ENCODE measurements at regions not wholly inside any gene's neighbourhood (a gene's known extent, or its start where the extent isn't known, plus 50 kb on each side); places are given as distances from the start of the nearest gene placed in this dataset.

- DNase-seq (ENCODE audit: extremely low spot score, unreplicated experiment) = no peak
- Mint-ChIP-seq H3K4me1 (ENCODE audit: unreplicated experiment) (no peaks in the 10 kb centered on the region), H3K36me3 (ENCODE audit: unreplicated experiment) (no peaks in the 10 kb centered on the region), H3K27me3 (ENCODE audit: unreplicated experiment) (peaks cover 2% of the 10 kb centered on the region), H3K27ac (ENCODE audit: unreplicated experiment) (no peak overlapping the region), H3K9me3 (ENCODE audit: unreplicated experiment) (peaks cover under 1% of the 10 kb centered on the region), H3K4me3 (ENCODE audit: unreplicated experiment) (no peak overlapping the region)
- TF ChIP-seq CTCF (IDR thresholded peaks at IDR 0.05) = no peak
Observed at GRCh38 chr2:198591586-198591985, 787.2 kb downstream of the PLCL1 start.

GRCh38 chr2:198587741-198588140 lies 783.3 kb downstream of the PLCL1 start:
- Mint-ChIP-seq H3K27ac (ENCODE audit: unreplicated experiment) (no peak overlapping the region), H3K4me1 (ENCODE audit: unreplicated experiment) (no peaks in the 10 kb centered on the region), H3K27me3 (ENCODE audit: unreplicated experiment) (peaks cover 2% of the 10 kb centered on the region), H3K4me3 (ENCODE audit: unreplicated experiment) (no peak overlapping the region), H3K9me3 (ENCODE audit: unreplicated experiment) (peaks cover 4% of the 10 kb centered on the region), H3K36me3 (ENCODE audit: unreplicated experiment) (no peaks in the 10 kb centered on the region)
- DNase-seq (ENCODE audit: extremely low spot score, unreplicated experiment) = no peak
- TF ChIP-seq CTCF (IDR thresholded peaks at IDR 0.05) = no peak

GRCh38 chr2:198587240-198587639 lies 782.8 kb downstream of the PLCL1 start:
- H3K27ac Mint-ChIP-seq (ENCODE audit: unreplicated experiment) = no peak overlapping the region
- no peaks in the 10 kb centered on the region for H3K36me3 Mint-ChIP-seq (ENCODE audit: unreplicated experiment)
- H3K4me3 Mint-ChIP-seq (ENCODE audit: unreplicated experiment) = no peak overlapping the region
- no peaks in the 10 kb centered on the region for H3K4me1 Mint-ChIP-seq (ENCODE audit: unreplicated experiment)
- peaks cover 2% of the 10 kb centered on the region for H3K27me3 Mint-ChIP-seq (ENCODE audit: unreplicated experiment)
- no peak for TF ChIP-seq CTCF (IDR thresholded peaks at IDR 0.05)
- DNase-seq (ENCODE audit: extremely low spot score, unreplicated experiment) = no peak
- peaks cover 4% of the 10 kb centered on the region for H3K9me3 Mint-ChIP-seq (ENCODE audit: unreplicated experiment)

- no peaks in the 10 kb centered on the region for H3K4me1 Mint-ChIP-seq (ENCODE audit: unreplicated experiment)
- no peak for DNase-seq (ENCODE audit: extremely low spot score, unreplicated experiment)
- peaks cover 12% of the 10 kb centered on the region for H3K9me3 Mint-ChIP-seq (ENCODE audit: unreplicated experiment)
- no peak overlapping the region for H3K27ac Mint-ChIP-seq (ENCODE audit: unreplicated experiment)
- no peaks in the 10 kb centered on the region for H3K36me3 Mint-ChIP-seq (ENCODE audit: unreplicated experiment)
- H3K4me3 Mint-ChIP-seq (ENCODE audit: unreplicated experiment) = no peak overlapping the region
- no peaks in the 10 kb centered on the region for H3K27me3 Mint-ChIP-seq (ENCODE audit: unreplicated experiment)
- TF ChIP-seq CTCF (IDR thresholded peaks at IDR 0.05) = no peak
Observed at GRCh38 chr2:198571393-198571792, 767.0 kb downstream of the PLCL1 start.

- no peak for DNase-seq (ENCODE audit: extremely low spot score, unreplicated experiment)
- Mint-ChIP-seq H3K4me3 (ENCODE audit: unreplicated experiment) (no peak overlapping the region), H3K9me3 (ENCODE audit: unreplicated experiment) (peaks cover 25% of the 10 kb centered on the region), H3K27me3 (ENCODE audit: unreplicated experiment) (no peaks in the 10 kb centered on the region), H3K4me1 (ENCODE audit: unreplicated experiment) (no peaks in the 10 kb centered on the region), H3K36me3 (ENCODE audit: unreplicated experiment) (no peaks in the 10 kb centered on the region), H3K27ac (ENCODE audit: unreplicated experiment) (no peak overlapping the region)
- no peak for TF ChIP-seq CTCF (IDR thresholded peaks at IDR 0.05)
Observed at GRCh38 chr2:198558176-198558575, 753.8 kb downstream of the PLCL1 start.

Measured in osteocyte (in vitro differentiated cells).